Sigmoid colon (tissue), 4 donors: ENCODE measurements at regions not wholly inside any gene's neighbourhood (a gene's known extent, or its start where the extent isn't known, plus 50 kb on each side); places are given as distances from the start of the nearest gene placed in this dataset.

Experiments used
- POLR2A ChIP-seq, 2 donors: fragments of 450-650 bp; IDR thresholded peaks; one replicate each; pipeline ENCODE4 v1.6.1; 2016; ENCODE audit warnings: antibody characterized with exemption in 2 of 2, mild to moderate bottlenecking in 2 of 2, moderate library complexity in 2 of 2
- POLR2AphosphoS5 ChIP-seq, 4 donors: sonication (generic); formaldehyde crosslinking; IDR thresholded peaks; one replicate each; pipeline ENCODE4 v1.6.1; 2017; ENCODE audit warnings: antibody characterized with exemption in 4 of 4
- TF ChIP-seq, protein P1 (sequence below), 4 experiments: fragments of 450-650 bp in 3 of 4; fragments of 200-600 bp in 1 of 4; IDR thresholded peaks; one replicate each; pipeline ENCODE4 v1.5.1; 2016 to 2019; ENCODE audit warnings: antibody characterized with exemption in 4 of 4, mild to moderate bottlenecking in 3 of 4, moderate library complexity in 2 of 4

DNA sequence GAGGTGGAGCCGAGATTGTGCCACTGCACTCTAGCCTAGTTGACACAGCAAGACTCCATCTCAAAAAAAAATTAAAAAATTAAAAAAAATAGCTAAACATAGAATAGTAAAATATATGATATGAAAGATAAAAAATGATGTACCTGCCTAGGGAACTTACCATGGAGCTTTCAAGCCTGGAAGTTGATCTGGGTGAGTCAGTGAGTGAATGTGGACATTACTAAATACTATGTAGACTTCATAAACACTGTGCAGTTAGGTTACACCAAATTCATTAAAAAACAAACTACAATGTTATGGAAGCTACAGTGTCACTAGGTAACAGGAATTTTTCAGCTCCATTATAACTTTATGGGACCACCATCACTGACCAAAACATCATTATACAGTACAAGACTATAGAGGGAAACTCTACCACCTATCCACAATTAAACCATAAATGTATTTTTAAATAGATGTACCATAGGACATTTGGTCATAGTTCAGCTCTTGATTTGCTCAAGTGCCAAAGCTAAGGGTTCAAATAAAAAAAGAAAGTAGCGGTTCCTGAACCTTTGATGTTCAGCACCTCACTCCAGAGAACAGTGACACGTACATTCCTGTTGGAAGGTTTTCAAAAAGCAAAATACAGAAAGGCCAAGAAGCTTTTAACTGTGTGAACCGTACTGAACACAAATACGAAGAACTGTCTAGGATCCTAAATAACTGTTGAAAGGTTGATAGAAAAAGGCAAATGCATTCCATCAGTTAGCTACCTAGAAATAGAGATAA lies 52.4 kb upstream of the SPDEF start:
- TF ChIP-seq, protein P1, sequence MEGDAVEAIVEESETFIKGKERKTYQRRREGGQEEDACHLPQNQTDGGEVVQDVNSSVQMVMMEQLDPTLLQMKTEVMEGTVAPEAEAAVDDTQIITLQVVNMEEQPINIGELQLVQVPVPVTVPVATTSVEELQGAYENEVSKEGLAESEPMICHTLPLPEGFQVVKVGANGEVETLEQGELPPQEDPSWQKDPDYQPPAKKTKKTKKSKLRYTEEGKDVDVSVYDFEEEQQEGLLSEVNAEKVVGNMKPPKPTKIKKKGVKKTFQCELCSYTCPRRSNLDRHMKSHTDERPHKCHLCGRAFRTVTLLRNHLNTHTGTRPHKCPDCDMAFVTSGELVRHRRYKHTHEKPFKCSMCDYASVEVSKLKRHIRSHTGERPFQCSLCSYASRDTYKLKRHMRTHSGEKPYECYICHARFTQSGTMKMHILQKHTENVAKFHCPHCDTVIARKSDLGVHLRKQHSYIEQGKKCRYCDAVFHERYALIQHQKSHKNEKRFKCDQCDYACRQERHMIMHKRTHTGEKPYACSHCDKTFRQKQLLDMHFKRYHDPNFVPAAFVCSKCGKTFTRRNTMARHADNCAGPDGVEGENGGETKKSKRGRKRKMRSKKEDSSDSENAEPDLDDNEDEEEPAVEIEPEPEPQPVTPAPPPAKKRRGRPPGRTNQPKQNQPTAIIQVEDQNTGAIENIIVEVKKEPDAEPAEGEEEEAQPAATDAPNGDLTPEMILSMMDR (IDR thresholded peaks at IDR 0.05) = no peak
- TF ChIP-seq POLR2A (IDR thresholded peaks at IDR 0.05) = no peak
- no peak for TF ChIP-seq POLR2AphosphoS5 (IDR thresholded peaks at IDR 0.05)
